A673 (cell line): ENCODE measurements at regions not wholly inside any gene's neighbourhood (a gene's known extent, or its start where the extent isn't known, plus 50 kb on each side); places are given as distances from the start of the nearest gene placed in this dataset.

Source experiments
- EZH2 ChIP-seq: fragments of 200-600 bp; sonication (generic); IDR thresholded peaks from 2 replicates; pipeline ENCODE4 v1.6.1; 2017; ENCODE audit warnings: borderline replicate concordance, low read depth, mild to moderate bottlenecking, mixed read lengths, antibody characterized with exemption, low read length; ENCODE audit not compliant: poor library complexity, severe bottlenecking
- TF ChIP-seq, protein P1 (sequence below): fragments of 300-800, 200-600 bp; sonication (generic); conservative IDR thresholded peaks from 2 replicates; pipeline ENCODE4 v1.5.1; 2017; ENCODE audit warnings: low read depth, mild to moderate bottlenecking, antibody characterized with exemption, low read length, moderate library complexity, mixed read lengths

DNA sequence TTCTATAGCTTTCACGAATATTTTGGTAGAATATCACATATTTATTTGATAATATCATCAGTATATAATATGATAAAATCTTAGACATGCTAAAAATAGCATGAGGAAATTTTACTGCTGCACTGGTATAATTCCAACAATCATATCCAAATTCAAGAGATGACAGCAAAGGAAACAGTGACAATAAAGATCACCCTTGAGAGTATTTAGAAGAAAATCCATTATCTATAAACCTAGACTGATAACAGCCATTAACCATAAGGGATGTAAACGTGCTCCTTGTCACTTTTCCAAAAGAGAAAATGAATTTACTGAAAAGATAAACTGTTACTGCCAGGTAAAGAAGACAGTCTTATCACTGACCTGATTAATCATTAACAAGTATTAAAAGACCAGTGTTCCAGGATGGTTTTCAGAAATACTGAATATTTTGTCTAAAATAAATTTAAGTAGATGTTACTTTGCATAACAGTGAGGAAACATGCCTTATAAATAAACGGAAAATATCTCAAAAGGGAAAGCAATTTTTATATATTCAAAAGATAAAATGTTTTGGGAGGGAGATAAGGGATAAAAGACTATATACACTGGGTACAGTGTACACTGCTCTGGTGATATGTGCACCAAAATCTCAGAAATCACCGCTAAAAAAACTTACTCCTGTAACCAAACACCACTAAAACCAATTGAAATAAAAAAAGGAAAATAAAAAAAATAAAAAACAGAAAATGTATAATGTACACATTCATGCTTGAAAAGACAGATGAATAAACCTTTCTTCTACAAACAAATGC lies 1704.7 kb downstream of the HACE1 start:
- TF ChIP-seq, protein P1, sequence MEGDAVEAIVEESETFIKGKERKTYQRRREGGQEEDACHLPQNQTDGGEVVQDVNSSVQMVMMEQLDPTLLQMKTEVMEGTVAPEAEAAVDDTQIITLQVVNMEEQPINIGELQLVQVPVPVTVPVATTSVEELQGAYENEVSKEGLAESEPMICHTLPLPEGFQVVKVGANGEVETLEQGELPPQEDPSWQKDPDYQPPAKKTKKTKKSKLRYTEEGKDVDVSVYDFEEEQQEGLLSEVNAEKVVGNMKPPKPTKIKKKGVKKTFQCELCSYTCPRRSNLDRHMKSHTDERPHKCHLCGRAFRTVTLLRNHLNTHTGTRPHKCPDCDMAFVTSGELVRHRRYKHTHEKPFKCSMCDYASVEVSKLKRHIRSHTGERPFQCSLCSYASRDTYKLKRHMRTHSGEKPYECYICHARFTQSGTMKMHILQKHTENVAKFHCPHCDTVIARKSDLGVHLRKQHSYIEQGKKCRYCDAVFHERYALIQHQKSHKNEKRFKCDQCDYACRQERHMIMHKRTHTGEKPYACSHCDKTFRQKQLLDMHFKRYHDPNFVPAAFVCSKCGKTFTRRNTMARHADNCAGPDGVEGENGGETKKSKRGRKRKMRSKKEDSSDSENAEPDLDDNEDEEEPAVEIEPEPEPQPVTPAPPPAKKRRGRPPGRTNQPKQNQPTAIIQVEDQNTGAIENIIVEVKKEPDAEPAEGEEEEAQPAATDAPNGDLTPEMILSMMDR = no peak
- TF ChIP-seq EZH2 = no peak
